ENCODE measurements at regions not wholly inside any gene's neighbourhood (a gene's known extent, or its start where the extent isn't known, plus 50 kb on each side); places are given as distances from the start of the nearest gene placed in this dataset.

DNA sequence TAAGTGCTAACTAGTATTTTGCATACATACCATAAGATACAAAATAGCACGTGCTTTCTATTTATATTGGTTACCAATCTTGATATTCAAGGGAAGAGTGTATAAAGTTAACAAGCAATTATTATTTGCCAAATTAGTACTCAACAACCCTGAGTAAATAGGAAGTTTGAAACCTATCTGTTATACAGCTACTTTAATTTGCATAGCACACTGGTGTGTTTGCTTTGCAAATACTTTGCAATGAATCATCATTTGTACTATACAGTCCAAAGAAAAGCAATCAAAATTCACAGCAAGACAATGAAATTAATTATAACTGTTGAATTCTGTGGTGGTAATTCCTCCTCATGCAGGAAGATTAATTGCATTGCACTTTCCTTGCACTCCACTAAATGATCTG is 469.1 kb downstream of the PRKD1 start:
- TF ChIP-seq POU6F1 (CRISPR knock-in tag; IDR thresholded peaks at IDR 0.05; ENCODE audit: borderline replicate concordance, low read depth) (no peak), GLIS3 (CRISPR knock-in tag; IDR thresholded peaks at IDR 0.05) (no peak), ISL1 (CRISPR knock-in tag; IDR thresholded peaks at IDR 0.05) (no peak), ZNF70 (CRISPR knock-in tag; IDR thresholded peaks at IDR 0.05) (no peak), RARB (CRISPR knock-in tag; IDR thresholded peaks at IDR 0.05) (no peak), OSR1 (CRISPR knock-in tag; IDR thresholded peaks at IDR 0.05) (no peak), ZNF8 (CRISPR knock-in tag; IDR thresholded peaks at IDR 0.05) (no peak), ARNTL (CRISPR knock-in tag; IDR thresholded peaks at IDR 0.05; ENCODE audit: borderline replicate concordance, low read depth) (no peak), ZNF565 (CRISPR knock-in tag; conservative IDR thresholded peaks at IDR 0.05; ENCODE audit: low read depth) (no peak)
- TF ChIP-seq, protein P1, sequence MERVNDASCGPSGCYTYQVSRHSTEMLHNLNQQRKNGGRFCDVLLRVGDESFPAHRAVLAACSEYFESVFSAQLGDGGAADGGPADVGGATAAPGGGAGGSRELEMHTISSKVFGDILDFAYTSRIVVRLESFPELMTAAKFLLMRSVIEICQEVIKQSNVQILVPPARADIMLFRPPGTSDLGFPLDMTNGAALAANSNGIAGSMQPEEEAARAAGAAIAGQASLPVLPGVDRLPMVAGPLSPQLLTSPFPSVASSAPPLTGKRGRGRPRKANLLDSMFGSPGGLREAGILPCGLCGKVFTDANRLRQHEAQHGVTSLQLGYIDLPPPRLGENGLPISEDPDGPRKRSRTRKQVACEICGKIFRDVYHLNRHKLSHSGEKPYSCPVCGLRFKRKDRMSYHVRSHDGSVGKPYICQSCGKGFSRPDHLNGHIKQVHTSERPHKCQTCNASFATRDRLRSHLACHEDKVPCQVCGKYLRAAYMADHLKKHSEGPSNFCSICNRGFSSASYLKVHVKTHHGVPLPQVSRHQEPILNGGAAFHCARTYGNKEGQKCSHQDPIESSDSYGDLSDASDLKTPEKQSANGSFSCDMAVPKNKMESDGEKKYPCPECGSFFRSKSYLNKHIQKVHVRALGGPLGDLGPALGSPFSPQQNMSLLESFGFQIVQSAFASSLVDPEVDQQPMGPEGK (CRISPR knock-in tag; IDR thresholded peaks at IDR 0.05; ENCODE audit: borderline replicate concordance), result no peak
- TF ChIP-seq, protein P2, sequence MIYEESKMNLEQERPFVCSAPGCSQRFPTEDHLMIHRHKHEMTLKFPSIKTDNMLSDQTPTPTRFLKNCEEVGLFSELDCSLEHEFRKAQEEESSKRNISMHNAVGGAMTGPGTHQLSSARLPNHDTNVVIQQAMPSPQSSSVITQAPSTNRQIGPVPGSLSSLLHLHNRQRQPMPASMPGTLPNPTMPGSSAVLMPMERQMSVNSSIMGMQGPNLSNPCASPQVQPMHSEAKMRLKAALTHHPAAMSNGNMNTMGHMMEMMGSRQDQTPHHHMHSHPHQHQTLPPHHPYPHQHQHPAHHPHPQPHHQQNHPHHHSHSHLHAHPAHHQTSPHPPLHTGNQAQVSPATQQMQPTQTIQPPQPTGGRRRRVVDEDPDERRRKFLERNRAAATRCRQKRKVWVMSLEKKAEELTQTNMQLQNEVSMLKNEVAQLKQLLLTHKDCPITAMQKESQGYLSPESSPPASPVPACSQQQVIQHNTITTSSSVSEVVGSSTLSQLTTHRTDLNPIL (CRISPR knock-in tag; IDR thresholded peaks at IDR 0.05; ENCODE audit: low read depth), result no peak
- TF ChIP-seq, protein P3, sequence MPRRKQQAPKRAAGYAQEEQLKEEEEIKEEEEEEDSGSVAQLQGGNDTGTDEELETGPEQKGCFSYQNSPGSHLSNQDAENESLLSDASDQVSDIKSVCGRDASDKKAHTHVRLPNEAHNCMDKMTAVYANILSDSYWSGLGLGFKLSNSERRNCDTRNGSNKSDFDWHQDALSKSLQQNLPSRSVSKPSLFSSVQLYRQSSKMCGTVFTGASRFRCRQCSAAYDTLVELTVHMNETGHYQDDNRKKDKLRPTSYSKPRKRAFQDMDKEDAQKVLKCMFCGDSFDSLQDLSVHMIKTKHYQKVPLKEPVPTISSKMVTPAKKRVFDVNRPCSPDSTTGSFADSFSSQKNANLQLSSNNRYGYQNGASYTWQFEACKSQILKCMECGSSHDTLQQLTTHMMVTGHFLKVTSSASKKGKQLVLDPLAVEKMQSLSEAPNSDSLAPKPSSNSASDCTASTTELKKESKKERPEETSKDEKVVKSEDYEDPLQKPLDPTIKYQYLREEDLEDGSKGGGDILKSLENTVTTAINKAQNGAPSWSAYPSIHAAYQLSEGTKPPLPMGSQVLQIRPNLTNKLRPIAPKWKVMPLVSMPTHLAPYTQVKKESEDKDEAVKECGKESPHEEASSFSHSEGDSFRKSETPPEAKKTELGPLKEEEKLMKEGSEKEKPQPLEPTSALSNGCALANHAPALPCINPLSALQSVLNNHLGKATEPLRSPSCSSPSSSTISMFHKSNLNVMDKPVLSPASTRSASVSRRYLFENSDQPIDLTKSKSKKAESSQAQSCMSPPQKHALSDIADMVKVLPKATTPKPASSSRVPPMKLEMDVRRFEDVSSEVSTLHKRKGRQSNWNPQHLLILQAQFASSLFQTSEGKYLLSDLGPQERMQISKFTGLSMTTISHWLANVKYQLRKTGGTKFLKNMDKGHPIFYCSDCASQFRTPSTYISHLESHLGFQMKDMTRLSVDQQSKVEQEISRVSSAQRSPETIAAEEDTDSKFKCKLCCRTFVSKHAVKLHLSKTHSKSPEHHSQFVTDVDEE (CRISPR knock-in tag; IDR thresholded peaks at IDR 0.05), result no peak
